ENCODE measurements at regions not wholly inside any gene's neighbourhood (a gene's known extent, or its start where the extent isn't known, plus 50 kb on each side); places are given as distances from the start of the nearest gene placed in this dataset.
"Not testable (repeated sequence)": the region's sequence is repeated elsewhere in the genome, so short reads cannot be mapped to it uniquely, and the experiment has no call there.

- DNase-seq, result no peak
Measured at GRCh38 chr3:118239253-118239652, 795.4 kb downstream of the IGSF11 start.

DNA sequence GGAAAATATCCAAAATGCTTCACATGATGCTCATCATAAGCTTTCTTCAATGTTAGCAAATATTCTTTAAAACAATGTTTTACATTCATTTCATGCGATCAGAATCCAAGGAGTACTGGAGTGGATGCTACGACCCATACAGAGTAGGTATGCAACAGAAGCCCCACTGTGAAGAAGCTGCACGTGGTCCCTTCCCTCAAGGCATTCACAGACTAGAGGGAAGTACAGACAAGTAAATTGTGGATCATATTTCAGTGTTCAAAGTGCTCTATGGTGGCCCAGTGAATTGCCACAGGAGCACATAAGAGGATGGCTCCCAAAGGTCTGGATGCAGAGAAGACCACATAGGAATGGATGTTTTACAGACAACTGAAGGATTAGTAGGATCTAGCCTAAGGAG lies 789.9 kb downstream of the IGSF11 start:
- DNase-seq, result no peak

- DNase-seq, result no peak
Measured at GRCh38 chr3:118245312-118245711, 789.3 kb downstream of the IGSF11 start.

DNA sequence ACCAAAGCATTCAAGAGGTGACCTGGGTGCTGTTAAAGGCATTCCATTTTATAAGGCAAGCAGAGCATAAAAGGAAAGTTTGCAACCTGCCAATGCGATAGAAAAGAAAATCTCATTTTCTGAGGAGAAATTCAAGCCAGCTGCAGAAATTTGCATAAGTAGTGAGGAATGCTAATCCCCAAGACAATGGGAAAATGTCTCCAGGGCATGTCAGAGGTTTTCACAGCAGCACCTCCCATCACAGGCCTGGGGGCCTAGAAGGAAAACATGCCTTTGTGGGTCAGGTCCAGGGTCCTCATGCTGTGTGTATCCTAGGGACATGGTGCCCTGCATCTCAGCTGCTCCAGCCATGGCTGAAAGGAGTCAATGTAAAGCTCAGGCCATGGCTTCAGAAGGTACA lies 775.8 kb downstream of the IGSF11 start:
- DNase-seq, result not testable (repeated sequence)

- DNase-seq, result no peak
Measured at GRCh38 chr3:118262800-118263402, 771.7 kb downstream of the IGSF11 start.

DNA sequence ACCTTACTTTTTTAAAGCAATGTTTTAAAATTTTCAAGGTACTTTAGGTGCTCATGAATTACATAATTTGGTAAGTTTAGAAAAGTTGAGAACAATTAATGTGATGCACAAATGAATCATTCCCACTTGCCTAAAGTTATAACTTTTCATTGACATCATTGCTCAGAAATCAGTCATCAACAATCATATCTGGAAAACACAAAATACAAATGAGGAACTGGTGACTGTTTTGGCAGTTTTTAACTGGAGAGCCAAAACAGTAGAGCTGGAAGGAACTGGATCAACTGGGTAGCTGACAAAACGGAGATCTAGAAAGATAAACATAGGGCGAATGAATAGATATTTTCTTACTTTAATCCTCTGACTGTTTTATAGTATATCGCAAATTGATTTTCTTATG lies 767.1 kb downstream of the IGSF11 start:
- no peak for DNase-seq

DNA sequence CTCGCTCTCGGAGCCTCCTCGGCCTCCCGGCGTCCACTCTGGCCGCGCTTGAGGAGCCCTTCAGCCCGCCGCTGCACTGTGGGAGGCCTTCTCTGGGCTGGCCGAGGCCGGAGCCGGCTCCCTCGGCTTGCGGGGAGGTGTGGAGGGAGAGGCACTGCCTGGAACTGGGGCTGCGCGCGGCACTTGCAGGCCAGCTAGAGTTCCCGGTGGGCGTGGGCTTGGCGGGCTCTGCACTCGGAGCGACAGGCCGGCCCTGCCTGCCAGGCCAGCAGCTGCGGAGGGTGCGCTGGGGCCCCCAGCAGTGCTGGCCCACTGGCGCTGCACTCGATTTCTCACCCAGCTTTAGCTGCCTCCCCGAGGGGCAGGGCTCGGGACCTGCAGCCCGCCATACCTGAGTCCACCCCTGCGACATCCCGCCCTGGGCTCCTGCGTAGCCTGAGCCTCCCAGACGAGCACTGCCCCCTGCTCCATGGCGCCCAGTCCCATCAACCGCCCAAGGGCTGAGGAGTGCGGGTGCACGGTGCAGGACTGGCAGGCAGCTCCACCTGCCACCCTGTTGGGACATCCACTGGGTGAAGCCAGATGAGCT lies 765.0 kb downstream of the IGSF11 start:
- DNase-seq, result no peak

- DNase-seq, result no peak
Measured at GRCh38 chr3:118272991-118273390, 761.7 kb downstream of the IGSF11 start.

DNA sequence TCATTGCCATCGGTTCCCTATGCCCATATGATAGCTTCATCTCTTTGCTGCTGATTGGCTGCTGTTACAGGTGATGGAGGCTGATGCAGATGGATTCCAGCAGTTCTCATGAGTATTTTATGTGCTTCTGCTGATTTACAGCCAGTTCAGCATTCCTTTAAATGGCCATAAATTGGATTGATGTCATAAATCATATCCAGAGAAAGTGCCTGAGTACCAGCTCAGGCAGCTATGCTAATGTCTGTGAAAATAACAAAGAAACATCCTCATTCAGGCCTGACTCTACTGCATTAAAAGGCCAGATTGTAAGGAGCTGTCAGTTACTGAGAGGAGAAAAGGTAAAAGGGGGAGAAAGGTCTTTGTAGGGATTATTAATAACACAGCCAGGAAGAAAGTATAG lies 756.8 kb downstream of the IGSF11 start:
- no peak for DNase-seq

GRCh38 chr3:118292841-118293240 lies 741.8 kb downstream of the IGSF11 start:
- DNase-seq, result no peak

- no peak for DNase-seq
Measured at GRCh38 chr3:118298133-118298532, 736.5 kb downstream of the IGSF11 start.

DNA sequence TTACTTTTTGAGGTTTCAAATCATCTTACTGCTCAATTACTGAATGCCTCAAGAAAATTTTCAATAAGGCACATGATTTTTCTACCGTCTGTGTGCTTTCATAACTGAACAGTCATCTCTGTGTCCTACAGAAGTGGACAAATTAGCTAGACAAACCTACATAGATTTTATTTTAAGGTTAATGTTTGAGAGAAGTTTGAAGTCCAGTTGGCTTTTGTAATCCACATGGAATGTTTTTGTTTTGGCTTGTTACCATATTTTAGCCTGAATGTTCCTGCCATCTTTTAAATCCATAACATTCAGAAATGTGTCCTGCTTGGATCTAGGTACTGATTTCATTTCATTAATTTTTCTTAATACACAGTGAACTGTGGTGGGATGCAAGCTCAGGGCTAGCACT lies 730.1 kb downstream of the IGSF11 start:
- DNase-seq, result no peak

DNA sequence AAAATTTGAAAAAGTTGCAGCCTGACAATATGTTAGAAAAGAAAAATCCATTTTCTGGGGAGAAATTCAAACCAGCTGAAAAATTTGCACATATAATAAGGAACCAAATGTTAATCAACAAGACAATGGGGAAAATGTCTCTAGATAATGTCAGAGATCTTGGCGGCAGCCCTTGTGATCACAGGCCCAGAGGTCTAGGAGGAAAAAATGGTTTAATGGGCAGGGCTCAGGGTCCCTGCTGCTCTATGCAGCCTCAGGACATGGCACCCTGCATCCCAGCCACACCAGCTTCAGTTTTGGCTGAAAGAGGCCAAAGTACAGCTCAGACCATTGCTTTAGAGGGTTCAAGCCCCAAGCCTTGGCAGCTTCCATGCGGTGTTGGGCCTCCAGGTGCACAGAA lies 701.9 kb downstream of the IGSF11 start:
- no peak for DNase-seq

- no peak for DNase-seq
Measured at GRCh38 chr3:118337649-118338048, 697.0 kb downstream of the IGSF11 start.

GRCh38 chr3:118347396-118348168 lies 687.1 kb downstream of the IGSF11 start:
- no peak for DNase-seq

DNA sequence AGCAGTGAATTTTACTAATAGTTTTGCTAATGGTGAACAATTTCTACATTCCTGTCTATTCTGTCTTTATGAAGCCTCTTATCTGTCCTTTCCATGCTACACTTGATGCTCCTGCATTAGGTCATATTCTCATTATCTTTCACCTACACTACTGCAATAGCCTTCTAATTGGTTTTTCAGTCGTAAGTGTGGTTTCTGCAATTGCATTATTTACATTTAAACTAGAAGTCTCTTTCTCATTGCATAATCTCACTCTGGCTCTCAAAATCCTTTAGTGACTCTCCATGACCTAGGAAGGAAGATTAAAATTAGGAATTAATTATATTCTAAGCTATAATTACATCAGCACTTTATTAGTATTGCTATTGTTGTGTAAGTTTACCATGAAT lies 686.5 kb downstream of the IGSF11 start:
- DNase-seq, result no peak

GRCh38 chr3:118354556-118354955 lies 680.1 kb downstream of the IGSF11 start:
- no peak for DNase-seq

GRCh38 chr3:118369892-118370491 lies 664.7 kb downstream of the IGSF11 start:
- DNase-seq, result no peak

GRCh38 chr3:118380576-118380975 lies 654.1 kb downstream of the IGSF11 start:
- no peak for DNase-seq

- no peak for DNase-seq
Measured at GRCh38 chr3:118396491-118396890, 638.2 kb downstream of the IGSF11 start.

GRCh38 chr3:118400086-118400485 lies 634.6 kb downstream of the IGSF11 start:
- DNase-seq, result no peak

GRCh38 chr3:118400886-118401285 lies 633.8 kb downstream of the IGSF11 start:
- DNase-seq, result no peak

GRCh38 chr3:118401887-118402286 lies 632.8 kb downstream of the IGSF11 start:
- no peak for DNase-seq

GRCh38 chr3:118402971-118403370 lies 631.7 kb downstream of the IGSF11 start:
- DNase-seq, result no peak
